Body of pancreas (tissue), 4 donors: ENCODE measurements at regions not wholly inside any gene's neighbourhood (a gene's known extent, or its start where the extent isn't known, plus 50 kb on each side); places are given as distances from the start of the nearest gene placed in this dataset.

ENCODE experiments used
- CTCF ChIP-seq, 7 experiments: fragments of 450-650 bp in 4 of 7; fragments of 200-600 bp in 3 of 7; sonication (generic) in 3 of 7; IDR thresholded peaks; one replicate each; pipeline ENCODE4 v1.5.1; 2016 to 2019; ENCODE audit warnings: antibody characterized with exemption in 7 of 7
- POLR2A ChIP-seq, 3 donors: fragments of 450-650 bp; IDR thresholded peaks; one replicate each; pipeline ENCODE4 v1.6.1; 2016; ENCODE audit warnings: antibody characterized with exemption in 3 of 3, mild to moderate bottlenecking in 2 of 3

- no peak for TF ChIP-seq POLR2A (IDR thresholded peaks at IDR 0.05)
- no peak for TF ChIP-seq CTCF (IDR thresholded peaks at IDR 0.05)
Measured at GRCh38 chr1:36652586-36652985, 169.9 kb upstream of the CSF3R start.
